H9 (cell line): ENCODE measurements at regions not wholly inside any gene's neighbourhood (a gene's known extent, or its start where the extent isn't known, plus 50 kb on each side); places are given as distances from the start of the nearest gene placed in this dataset.
A peak's percentile ranks its signal among the peaks of the same experiment; 100 is the strongest.

ENCODE experiments used
- DNase-seq: peaks from one replicate; pipeline ENCODE4 v3.0.0-alpha.2; 2017
- H2AFZ ChIP-seq: one replicate; pipeline ENCODE4 v1.6.1; 2013; ENCODE audit warnings: mild to moderate bottlenecking, low read length, control low read depth, moderate library complexity
- H2AK5ac ChIP-seq: 2 replicates; pipeline ENCODE4 v1.6.1; 2013; ENCODE audit warnings: low read length, control low read depth, mixed read lengths; ENCODE audit not compliant: insufficient read length
- H2BK120ac ChIP-seq: one replicate; pipeline ENCODE4 v1.6.1; 2013; ENCODE audit warnings: low read depth, mild to moderate bottlenecking, low read length, control low read depth, inconsistent platforms; ENCODE audit not compliant: poor library complexity, severe bottlenecking
- H2BK12ac ChIP-seq: 2 replicates; pipeline ENCODE4 v1.6.1; 2013; ENCODE audit warnings: low read length, control low read depth, mixed read lengths, low read depth; ENCODE audit not compliant: insufficient read length
- H2BK15ac ChIP-seq: 2 replicates; pipeline ENCODE4 v1.6.1; 2013; ENCODE audit warnings: low read depth, low read length, control low read depth
- H2BK20ac ChIP-seq: one replicate; pipeline ENCODE4 v1.6.1; 2013; ENCODE audit warnings: low read depth, mild to moderate bottlenecking, low read length, control low read depth, inconsistent platforms; ENCODE audit not compliant: poor library complexity, severe bottlenecking
- H2BK5ac ChIP-seq: 2 replicates; pipeline ENCODE4 v1.6.1; 2013; ENCODE audit warnings: low read length, control low read depth, mixed read lengths; ENCODE audit not compliant: insufficient read length
- H3K14ac ChIP-seq: 2 replicates; pipeline ENCODE4 v1.6.1; 2013; ENCODE audit warnings: low read length, control low read depth; ENCODE audit not compliant: insufficient read depth
- H3K18ac ChIP-seq: 2 replicates; pipeline ENCODE4 v1.6.1; 2013; ENCODE audit warnings: low read depth, mild to moderate bottlenecking, mixed read lengths, low read length, control low read depth; ENCODE audit not compliant: insufficient read length
- H3K23ac ChIP-seq: 2 replicates; pipeline ENCODE4 v1.6.1; 2013; ENCODE audit warnings: low read length, control low read depth, mixed read lengths, low read depth; ENCODE audit not compliant: insufficient read length
- H3K23me2 ChIP-seq: 2 replicates; pipeline ENCODE4 v1.6.1; 2013; ENCODE audit warnings: low read depth, mild to moderate bottlenecking, mixed read lengths, low read length, control low read depth; ENCODE audit not compliant: insufficient read length, poor library complexity, severe bottlenecking
- H3K27ac ChIP-seq: 2 replicates; pipeline ENCODE4 v1.5.1; 2013; ENCODE audit warnings: low read length, control low read depth, mixed read lengths, low read depth; ENCODE audit not compliant: insufficient read length
- H3K27me3 ChIP-seq: 2 replicates; pipeline ENCODE4 v1.6.1; 2013; ENCODE audit warnings: low read length, control low read depth, inconsistent platforms; ENCODE audit not compliant: insufficient read depth
- H3K4ac ChIP-seq: 2 replicates; pipeline ENCODE4 v1.6.1; 2013; ENCODE audit warnings: low read depth, mild to moderate bottlenecking, control low read depth, inconsistent platforms, low read length, moderate library complexity
- H3K4me1 ChIP-seq: 2 replicates; pipeline ENCODE4 v1.6.1; 2013; ENCODE audit warnings: low read length, control low read depth, inconsistent platforms; ENCODE audit not compliant: insufficient read depth
- H3K4me2 ChIP-seq: 2 replicates; pipeline ENCODE4 v1.6.1; 2013; ENCODE audit warnings: low read length, control low read depth, mixed read lengths; ENCODE audit not compliant: insufficient read length, insufficient read depth
- H3K56ac ChIP-seq: 2 replicates; pipeline ENCODE4 v1.6.1; 2013; ENCODE audit warnings: low read depth, mild to moderate bottlenecking, mixed read lengths, low read length, control low read depth; ENCODE audit not compliant: insufficient read length
- H3K79me1 ChIP-seq: 2 replicates; pipeline ENCODE4 v1.6.1; 2013; ENCODE audit warnings: low read depth, mild to moderate bottlenecking, moderate library complexity, low read length, control low read depth, inconsistent platforms; ENCODE audit not compliant: insufficient read depth, poor library complexity, severe bottlenecking
- H3K79me2 ChIP-seq: 2 replicates; pipeline ENCODE4 v1.6.1; 2013; ENCODE audit warnings: low read length, control low read depth, inconsistent platforms; ENCODE audit not compliant: insufficient read depth
- H3K9ac ChIP-seq: 2 replicates; pipeline ENCODE4 v1.6.1; 2013; ENCODE audit warnings: low read length, control low read depth, mixed read lengths; ENCODE audit not compliant: insufficient read length; ENCODE audit errors: extremely low read depth
- H3K9me3 ChIP-seq: one replicate; pipeline ENCODE4 v1.6.1; 2013; ENCODE audit warnings: low read depth, low read length, inconsistent platforms; ENCODE audit not compliant: control insufficient read depth
- H3T11ph ChIP-seq: one replicate; pipeline ENCODE4 v1.6.1; 2013; ENCODE audit warnings: mild to moderate bottlenecking, low read length, control low read depth, inconsistent platforms
- H4K20me1 ChIP-seq: one replicate; pipeline ENCODE4 v1.6.1; 2013; ENCODE audit not compliant: control insufficient read depth, insufficient read length, insufficient read depth
- H4K5ac ChIP-seq: 2 replicates; pipeline ENCODE4 v1.6.1; 2013; ENCODE audit warnings: low read depth, mild to moderate bottlenecking, mixed read lengths, low read length, control low read depth; ENCODE audit not compliant: insufficient read length
- H4K8ac ChIP-seq: replicated peaks from 2 replicates; pipeline ENCODE4 v1.6.1; 2013; ENCODE audit warnings: low read length, control low read depth, mixed read lengths, low read depth; ENCODE audit not compliant: insufficient read length
- H4K91ac ChIP-seq: 2 replicates; pipeline ENCODE4 v1.6.1; 2013; ENCODE audit warnings: low read depth, mild to moderate bottlenecking, moderate library complexity, mixed read lengths, low read length, control low read depth; ENCODE audit not compliant: insufficient read length
- H3K27ac Mint-ChIP-seq, 3 experiments: 2 replicates in 2 of 3; 3 replicates in 1 of 3; pipeline ENCODE4 v1.8.0; 2020 to 2021; ENCODE audit warnings: mixed read lengths in 3 of 3, mild to moderate bottlenecking in 1 of 3, moderate library complexity in 1 of 3
- H3K27me3 Mint-ChIP-seq: 2 replicates; pipeline ENCODE4 v1.8.0; 2021; ENCODE audit warnings: low read depth, mild to moderate bottlenecking, moderate library complexity, mixed read lengths
- H3K36me3 Mint-ChIP-seq, 3 experiments: 2 replicates in 2 of 3; 3 replicates in 1 of 3; pipeline ENCODE4 v1.8.0; 2020 to 2021; ENCODE audit warnings: low read depth in 3 of 3, mixed read lengths in 3 of 3; ENCODE audit not compliant: insufficient read depth in 1 of 3
- H3K4me1 Mint-ChIP-seq, 2 experiments: 2 replicates each; pipeline ENCODE4 v1.8.0; 2020; ENCODE audit warnings: mixed read lengths in 2 of 2
- H3K4me3 Mint-ChIP-seq, 2 experiments: 2 replicates in 1 of 2; 3 replicates in 1 of 2; pipeline ENCODE4 v1.8.0; 2020 to 2021; ENCODE audit warnings: mild to moderate bottlenecking in 2 of 2, mixed read lengths in 2 of 2, moderate library complexity in 1 of 2
- H3K9me3 Mint-ChIP-seq, 2 experiments: 2 replicates in 1 of 2; 3 replicates in 1 of 2; pipeline ENCODE4 v1.8.0; 2020; ENCODE audit warnings: mild to moderate bottlenecking in 2 of 2, mixed read lengths in 2 of 2, moderate library complexity in 1 of 2
- CTCF ChIP-seq: fragments of 200-600 bp; sonication (generic); conservative IDR thresholded peaks from 3 replicates; pipeline ENCODE4 v1.8.0; 2021; ENCODE audit warnings: antibody characterized with exemption, mild to moderate bottlenecking
- WGBS: extraction: QIAGEN DNeasy Blood & Tissue Kit; methylation state at CpG from one replicate; pipeline ENCODE4 v1.1.7; 2013; ENCODE audit warnings: missing lambda C conversion rate, low lambda C conversion rate, mixed read lengths; ENCODE audit not compliant: insufficient read length; ENCODE audit errors: extremely low coverage; 5-methylcytosine and 5-hydroxymethylcytosine counted together

DNA sequence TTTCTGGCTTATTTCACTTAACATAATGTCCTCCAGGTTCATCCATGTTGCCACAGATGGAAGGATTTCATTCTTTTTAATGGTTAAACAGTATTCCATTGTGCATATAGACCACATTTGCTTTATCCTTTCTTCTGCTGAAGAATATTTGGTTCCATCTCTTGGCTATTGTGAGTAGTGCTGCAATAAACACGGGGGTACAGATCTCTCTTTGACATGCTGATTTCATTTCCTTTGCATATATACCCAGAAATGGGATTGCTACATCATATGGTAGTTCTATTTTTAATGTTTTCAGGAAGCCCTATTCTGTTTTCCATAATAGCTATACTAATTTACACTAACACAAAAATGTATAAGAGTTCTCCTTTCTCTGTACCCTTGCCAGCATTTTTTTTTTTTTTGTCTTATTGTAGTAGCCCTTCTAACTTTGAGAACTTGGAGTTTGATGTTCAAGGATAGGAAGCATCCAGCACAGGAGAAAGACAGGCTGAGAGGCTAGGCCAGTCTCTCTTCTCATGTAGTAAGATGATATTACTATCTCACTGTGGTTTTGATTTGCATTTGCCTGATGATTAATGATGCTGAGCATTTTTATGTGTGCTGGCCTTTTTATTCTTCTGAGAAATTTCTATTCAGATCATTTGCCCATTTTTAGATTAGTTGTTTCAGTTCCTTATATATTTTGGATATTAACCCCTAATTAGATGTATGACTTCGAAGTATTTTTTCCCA, 592.2 kb upstream of the ZNF608 start:
- Mint-ChIP-seq H3K27me3 (no peaks in the 10 kb centered on the region; the same call in 1 of the 2 replicates), H3K4me3 (no peak overlapping the region), H3K27ac (no peak overlapping the region), H3K36me3 (peaks cover 0 to 4% (median 0%) of the 10 kb centered on the region in 3 experiments; a peak in 1 of 7 replicates), H3K4me1 (peaks cover 14 to 24% of the 10 kb centered on the region in 2 experiments), H3K9me3 (peaks cover 0 to under 1% of the 10 kb centered on the region in 2 experiments; a peak in 1 of 5 replicates)
- no peak overlapping the region for H3K9ac ChIP-seq
- no peak overlapping the region for H3K18ac ChIP-seq
- H3K4me1 ChIP-seq, result peaks cover 7% of the 10 kb centered on the region; the same call in 1 of the 2 replicates
- no peaks in the 10 kb centered on the region for H3K27me3 ChIP-seq
- H3K4ac ChIP-seq, result no peak overlapping the region
- H3K79me2 ChIP-seq, result no peaks in the 10 kb centered on the region
- H4K8ac ChIP-seq, result no peak overlapping the region
- no peak overlapping the region for H2AFZ ChIP-seq
- WGBS, result no CpG with 5 or more reads among the region's 2 CpGs
- no peak overlapping the region for H2BK20ac ChIP-seq
- no peak overlapping the region for H3T11ph ChIP-seq
- no peak overlapping the region for H3K14ac ChIP-seq
- no peaks in the 10 kb centered on the region for H3K79me1 ChIP-seq
- no peak overlapping the region for H3K27ac ChIP-seq
- no peaks in the 10 kb centered on the region for H3K23me2 ChIP-seq
- H3K4me2 ChIP-seq, result no peak overlapping the region
- no peak overlapping the region for H3K56ac ChIP-seq
- no peak overlapping the region for H2BK5ac ChIP-seq
- H4K91ac ChIP-seq, result no peak overlapping the region
- TF ChIP-seq CTCF, result peak; percentile 19; the same call in 1 of the 3 replicates
- H2BK12ac ChIP-seq, result no peak overlapping the region
- H3K23ac ChIP-seq, result no peak overlapping the region
- H3K9me3 ChIP-seq, result no peaks in the 10 kb centered on the region
- H2BK15ac ChIP-seq, result no peak overlapping the region
- no peak overlapping the region for H2BK120ac ChIP-seq
- no peaks in the 10 kb centered on the region for H4K20me1 ChIP-seq
- H4K5ac ChIP-seq, result no peak overlapping the region
- DNase-seq, result no peak
- no peak overlapping the region for H2AK5ac ChIP-seq
